HTR-8/SVneo (cell line): ENCODE measurements at regions not wholly inside any gene's neighbourhood (a gene's known extent, or its start where the extent isn't known, plus 50 kb on each side); places are given as distances from the start of the nearest gene placed in this dataset.
"Not testable (repeated sequence)": the region's sequence is repeated elsewhere in the genome, so short reads cannot be mapped to it uniquely, and the experiment has no call there.

Experiments used
- DNase-seq: peaks from one replicate; pipeline ENCODE4 v3.0.0; 2011; ENCODE audit warnings: low spot score, mixed read lengths; ENCODE audit not compliant: insufficient read length
- FAIRE-seq: peaks from 2 replicates; lab custom pipeline; 2011; peaks lifted over from hg19 to GRCh38; lab: Jason Lieb, UNC

GRCh38 chr9:97186493-97186892, 121.0 kb upstream of the CCDC180 start:
- FAIRE-seq (no peak), DNase-seq (no peak)

- not testable (repeated sequence) for FAIRE-seq, DNase-seq
Measured at GRCh38 chr9:97182532-97182931, 124.9 kb upstream of the CCDC180 start.

GRCh38 chr9:97179616-97180015, 127.8 kb upstream of the CCDC180 start:
- FAIRE-seq, result no peak
- no peak for DNase-seq

- FAIRE-seq, result no peak
- no peak for DNase-seq
Measured at GRCh38 chr9:97176206-97176605, 131.3 kb upstream of the CCDC180 start.

- FAIRE-seq, result not testable (repeated sequence)
Measured at GRCh38 chr9:97168174-97168573, 129.2 kb upstream of the CTSV start.

GRCh38 chr9:97166496-97167138, 127.7 kb upstream of the CTSV start:
- FAIRE-seq, DNase-seq: not testable (repeated sequence)

More at GRCh38 chr9:97168174-97168573, 129.2 kb upstream of the CTSV start:
- not testable (repeated sequence) for DNase-seq

- DNase-seq (no peak), FAIRE-seq (no peak)
Measured at GRCh38 chr9:97160255-97160654, 121.3 kb upstream of the CTSV start.

- FAIRE-seq, DNase-seq: not testable (repeated sequence)
Measured at GRCh38 chr9:97158722-97159121, 119.8 kb upstream of the CTSV start.

- not testable (repeated sequence) for DNase-seq, FAIRE-seq
Measured at GRCh38 chr9:97155441-97155840, 116.5 kb upstream of the CTSV start.

GRCh38 chr9:97153967-97154366, 115.0 kb upstream of the CTSV start:
- DNase-seq (no peak), FAIRE-seq (no peak)

- not testable (repeated sequence) for FAIRE-seq, DNase-seq
Measured at GRCh38 chr9:97153160-97153559, 114.2 kb upstream of the CTSV start.

GRCh38 chr9:97150471-97150870, 111.5 kb upstream of the CTSV start:
- not testable (repeated sequence) for DNase-seq, FAIRE-seq

GRCh38 chr9:97148428-97148827, 109.5 kb upstream of the CTSV start:
- not testable (repeated sequence) for DNase-seq, FAIRE-seq

- FAIRE-seq, DNase-seq: not testable (repeated sequence)
Measured at GRCh38 chr9:97145680-97146079, 106.7 kb upstream of the CTSV start.

GRCh38 chr9:97140566-97140965, 101.6 kb upstream of the CTSV start:
- FAIRE-seq (no peak), DNase-seq (no peak)

GRCh38 chr9:97136421-97136820, 97.5 kb upstream of the CTSV start:
- DNase-seq (no peak), FAIRE-seq (no peak)

- DNase-seq, result not testable (repeated sequence)
Measured at GRCh38 chr9:97133966-97134365, 95.0 kb upstream of the CTSV start.

GRCh38 chr9:97132865-97133264, 93.9 kb upstream of the CTSV start:
- DNase-seq (no peak), FAIRE-seq (no peak)

More at GRCh38 chr9:97133966-97134365, 95.0 kb upstream of the CTSV start:
- FAIRE-seq, result not testable (repeated sequence)

- DNase-seq, FAIRE-seq: not testable (repeated sequence)
Measured at GRCh38 chr9:97130864-97131263, 91.9 kb upstream of the CTSV start.

GRCh38 chr9:97130387-97130786, 91.4 kb upstream of the CTSV start:
- FAIRE-seq, result not testable (repeated sequence)

GRCh38 chr9:97128919-97129318, 90.0 kb upstream of the CTSV start:
- DNase-seq, result no peak
- no peak for FAIRE-seq

More at GRCh38 chr9:97130387-97130786, 91.4 kb upstream of the CTSV start:
- not testable (repeated sequence) for DNase-seq

- FAIRE-seq (no peak), DNase-seq (no peak)
Measured at GRCh38 chr9:97124256-97124655, 85.3 kb upstream of the CTSV start.
